SW 1271 (cell line): ENCODE measurements at regions not wholly inside any gene's neighbourhood (a gene's known extent, or its start where the extent isn't known, plus 50 kb on each side); places are given as distances from the start of the nearest gene placed in this dataset.

Experiments used
- DNase-seq, 2 experiments: peaks; one replicate each; lab custom pipeline; 2025; lab: John Stamatoyannopoulos, UW

DNA sequence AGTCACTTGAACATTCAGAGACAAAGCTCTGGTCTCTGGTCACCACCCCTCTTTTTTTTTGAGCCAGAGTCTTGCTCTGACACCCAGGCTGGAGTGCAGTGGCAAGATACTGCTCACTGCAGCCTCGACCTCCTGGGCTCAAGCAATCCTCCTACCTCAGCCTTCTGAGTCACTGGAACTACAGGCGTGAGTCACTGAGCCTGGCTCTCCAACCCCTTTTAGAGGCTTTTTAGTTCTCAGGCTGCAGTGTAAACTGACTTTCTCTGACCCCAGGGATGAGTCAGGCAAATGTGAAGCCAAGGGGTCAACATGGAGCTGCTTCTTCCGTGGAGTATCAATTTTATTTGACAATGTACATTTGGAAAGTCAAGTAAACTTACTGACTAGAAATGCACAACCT lies 229.2 kb downstream of the PTTG2 start:
- DNase-seq = peak; percentile 53 to 76

DNA sequence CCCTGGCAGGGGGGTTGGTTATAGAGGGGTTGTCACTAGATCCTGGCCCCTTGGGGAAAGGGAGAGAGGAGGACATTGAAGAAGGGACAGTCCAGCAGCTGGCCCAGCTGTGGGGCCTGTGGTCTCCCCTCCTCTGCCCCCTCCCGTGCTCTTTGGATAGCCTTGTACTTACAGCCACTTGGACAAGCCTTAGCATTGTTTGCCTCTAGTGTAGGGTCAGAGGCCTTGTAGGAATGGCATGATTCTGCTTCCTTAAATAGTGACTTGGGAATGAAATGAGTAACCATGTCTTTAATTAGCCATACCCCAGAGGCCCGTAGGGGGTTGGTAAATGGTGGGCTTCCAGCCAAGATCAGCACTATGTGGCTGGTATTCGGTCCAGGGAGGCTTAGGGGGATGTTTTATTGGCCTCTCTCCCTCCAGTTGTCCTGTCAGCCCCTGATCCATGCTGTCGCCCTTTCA lies 230.6 kb downstream of the PTTG2 start:
- DNase-seq = no peak

DNA sequence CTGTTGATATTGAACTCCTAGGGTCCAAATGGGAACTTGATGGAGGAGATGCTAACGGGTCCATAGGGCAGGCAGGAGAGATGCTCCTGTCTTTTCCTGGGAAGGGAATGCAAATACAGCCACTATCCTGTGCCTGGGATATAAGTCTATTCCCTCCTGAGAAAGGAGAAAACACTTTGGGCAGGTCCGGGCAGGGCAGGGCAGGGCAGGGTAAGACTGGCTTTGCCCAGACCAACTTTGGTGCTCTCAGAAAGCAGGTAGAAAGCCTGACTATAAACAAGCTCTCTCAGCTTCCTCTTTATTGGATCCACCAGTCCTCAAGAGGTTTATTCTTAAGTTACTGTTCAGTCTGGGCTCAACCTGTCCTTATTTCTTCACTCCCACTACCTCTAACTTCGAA lies 232.3 kb downstream of the PTTG2 start:
- no peak for DNase-seq

DNA sequence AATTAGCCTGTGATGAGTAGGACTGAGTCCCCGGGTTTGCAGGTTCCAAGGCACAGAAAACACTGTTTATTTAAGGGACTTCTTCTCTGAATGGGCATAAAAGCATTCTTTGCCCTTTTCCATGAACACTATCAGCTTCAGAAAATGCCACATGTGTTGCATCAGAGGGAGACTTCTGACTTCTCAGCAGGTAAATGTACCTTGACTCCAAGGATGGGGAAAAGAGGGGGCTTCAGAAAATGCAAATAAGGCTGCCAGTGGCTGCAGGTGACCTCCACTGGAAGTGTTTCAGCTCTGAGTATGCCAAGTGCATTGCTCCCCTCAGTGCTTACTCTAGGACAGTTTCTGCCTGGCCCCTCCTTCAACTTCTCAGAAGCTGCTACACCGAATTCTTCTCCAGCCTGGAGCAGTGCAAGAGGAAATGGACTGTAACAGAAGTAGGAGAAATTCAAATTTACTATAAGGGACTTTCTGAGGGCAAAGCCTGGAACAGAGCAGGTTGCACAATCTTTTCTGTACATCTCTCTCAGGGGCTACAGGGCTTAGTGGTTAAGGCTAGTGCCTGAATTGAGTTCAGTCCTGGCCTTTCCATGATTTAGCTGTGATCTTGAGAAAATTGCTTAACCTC lies 233.2 kb downstream of the PTTG2 start:
- no peak for DNase-seq

DNA sequence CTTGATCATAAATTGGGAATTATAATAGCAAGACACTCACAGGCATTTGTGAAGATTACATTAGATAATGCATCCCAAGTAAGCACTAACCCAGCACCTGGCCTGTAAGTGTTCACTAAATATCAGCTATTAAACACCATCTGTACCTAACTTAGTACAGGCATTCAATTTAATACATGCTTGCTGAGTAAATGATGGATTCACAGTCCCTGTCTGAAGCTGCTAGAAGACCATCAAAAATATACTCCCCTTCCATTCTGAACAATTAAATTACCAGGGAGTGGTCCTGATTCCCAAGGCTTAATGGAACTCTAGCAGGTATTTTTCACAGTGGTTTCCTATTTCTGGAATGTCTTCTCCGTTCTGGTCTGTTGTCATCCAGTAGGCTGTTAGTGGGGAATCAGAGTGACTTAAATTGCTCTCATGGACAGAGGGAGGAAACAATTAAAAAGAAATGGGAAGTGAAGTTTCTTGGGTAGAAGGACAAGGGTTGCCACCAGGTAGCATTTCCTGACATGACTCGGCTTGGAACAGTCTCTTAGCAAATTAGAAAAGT lies 233.9 kb downstream of the PTTG2 start:
- no peak for DNase-seq

DNA sequence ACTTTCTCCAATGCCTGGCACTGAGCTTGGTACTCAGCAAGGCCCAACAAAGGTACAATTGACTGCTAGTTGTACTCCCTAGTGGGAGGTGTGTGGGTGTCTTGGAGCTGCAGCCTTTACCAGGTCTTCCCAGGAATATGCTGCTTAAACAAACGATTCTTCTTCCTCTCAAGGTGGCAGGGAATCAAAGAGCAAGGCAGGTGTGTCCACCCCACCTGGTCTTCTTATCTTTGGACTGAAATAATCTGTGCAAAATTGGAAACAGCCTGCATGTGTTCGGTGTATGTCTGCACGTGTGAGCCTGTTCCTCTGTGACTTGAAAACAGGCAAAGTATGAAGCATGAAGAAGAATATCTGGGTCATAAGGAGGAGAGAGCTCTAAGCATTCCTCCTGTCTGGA lies 235.3 kb downstream of the PTTG2 start:
- DNase-seq = no peak

DNA sequence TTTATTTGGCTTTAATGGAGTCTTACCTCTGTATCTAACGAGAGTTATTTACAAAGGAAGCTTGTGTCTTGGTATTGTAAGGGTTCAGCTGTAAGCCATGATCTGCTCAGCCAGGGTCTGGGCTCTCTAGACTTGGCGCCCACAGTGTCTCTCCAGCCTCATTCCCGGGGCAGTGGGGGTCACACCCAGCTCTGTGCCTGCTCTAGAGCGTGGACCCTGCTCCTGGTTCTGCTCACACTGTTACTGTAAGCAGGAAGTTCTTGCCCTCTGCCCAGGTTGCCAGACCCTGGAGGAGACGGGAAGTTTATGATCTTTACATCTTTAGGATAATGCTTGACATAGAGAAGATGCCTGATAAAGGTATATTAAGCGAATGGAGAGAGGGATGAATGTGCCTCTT lies 235.7 kb downstream of the PTTG2 start:
- DNase-seq = no peak

DNA sequence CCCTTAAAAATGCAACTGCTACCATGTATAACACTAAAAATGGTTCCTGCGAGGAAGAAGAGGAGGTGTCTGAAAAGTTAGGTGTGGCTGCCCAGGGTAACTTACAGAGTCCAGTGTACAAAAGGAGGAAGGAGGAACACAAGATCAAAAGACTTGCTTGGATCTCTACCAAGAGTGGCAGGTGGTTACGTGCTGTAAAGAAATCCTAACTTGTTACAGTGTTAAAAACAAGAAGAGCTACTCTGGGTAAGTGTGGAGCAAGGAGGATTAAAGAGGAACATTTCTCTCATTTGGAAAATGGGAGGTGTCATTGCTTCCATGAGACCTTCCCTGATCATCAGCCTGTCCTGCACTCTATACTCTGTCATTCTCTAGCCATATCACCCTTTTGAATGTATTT lies 242.0 kb downstream of the PTTG2 start:
- DNase-seq = no peak

DNA sequence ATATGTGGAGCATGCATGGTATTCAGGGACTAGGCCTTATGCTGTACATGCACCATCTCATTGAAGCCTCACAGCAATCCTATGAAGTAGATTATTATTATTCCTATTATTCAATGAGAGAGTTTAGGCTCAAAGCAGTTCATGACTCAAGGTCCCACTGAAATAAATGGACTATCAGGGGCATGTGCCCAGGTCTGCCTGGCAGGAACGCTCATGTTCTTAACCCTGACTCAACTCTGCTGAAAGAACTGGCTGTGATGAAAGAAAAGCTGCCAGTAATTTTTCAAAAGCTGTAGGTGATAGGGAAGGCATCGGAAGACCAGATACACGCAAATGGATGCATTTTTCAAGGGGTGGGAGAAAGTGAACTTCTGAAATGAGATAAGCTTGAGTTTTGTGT lies 243.4 kb downstream of the PTTG2 start:
- no peak for DNase-seq

DNA sequence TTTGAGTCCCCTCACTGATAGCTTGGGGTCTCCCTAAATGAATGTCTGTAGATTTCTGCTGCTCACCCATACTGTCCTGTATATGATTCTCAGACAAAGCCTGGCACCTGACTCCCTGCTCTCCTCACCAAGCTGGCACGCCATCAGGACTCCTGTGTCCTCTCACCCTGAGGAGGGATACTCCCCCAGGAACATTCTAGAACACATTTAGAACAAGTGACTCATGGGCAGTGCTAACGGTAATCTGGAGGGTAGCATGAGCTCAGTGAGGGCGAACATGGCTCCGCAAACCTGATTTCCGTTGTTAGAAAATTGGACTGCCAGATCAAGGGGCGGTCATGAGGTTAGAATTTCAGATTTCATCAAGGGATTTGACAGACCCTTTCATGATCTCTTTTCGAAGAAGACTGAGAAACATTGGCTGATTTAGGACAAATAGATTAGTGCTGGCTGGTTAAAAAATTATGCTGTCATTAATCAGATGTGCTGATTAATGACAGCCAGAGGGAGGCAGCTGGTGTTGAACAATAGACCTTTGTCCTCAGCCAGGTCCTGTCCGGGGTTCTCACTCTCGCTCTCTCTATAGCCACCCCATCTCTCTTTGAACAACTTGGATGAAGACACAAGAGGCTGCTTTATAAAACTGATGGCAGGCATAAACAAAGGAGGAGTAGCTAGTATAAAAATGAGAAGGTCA lies 244.3 kb downstream of the PTTG2 start:
- no peak for DNase-seq

DNA sequence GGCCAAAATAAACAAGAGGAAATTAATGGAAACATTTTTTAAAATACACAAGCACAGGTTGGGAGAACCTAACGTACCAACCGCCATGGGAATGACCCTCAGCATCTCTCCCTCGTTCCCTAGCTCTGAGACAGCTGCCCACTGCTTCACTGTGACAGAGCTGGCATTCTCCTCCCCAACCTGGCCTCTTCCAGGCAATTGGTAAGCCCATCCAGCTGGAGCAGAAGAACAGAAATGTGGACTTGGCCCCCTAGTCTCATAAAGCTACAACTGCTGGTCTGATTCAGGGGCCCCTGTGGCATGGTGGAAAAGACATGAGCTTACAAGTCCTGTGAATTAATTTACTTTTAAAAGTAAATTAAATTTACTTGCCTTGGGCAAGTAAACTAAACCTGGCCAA lies 245.1 kb downstream of the PTTG2 start:
- no peak for DNase-seq

DNA sequence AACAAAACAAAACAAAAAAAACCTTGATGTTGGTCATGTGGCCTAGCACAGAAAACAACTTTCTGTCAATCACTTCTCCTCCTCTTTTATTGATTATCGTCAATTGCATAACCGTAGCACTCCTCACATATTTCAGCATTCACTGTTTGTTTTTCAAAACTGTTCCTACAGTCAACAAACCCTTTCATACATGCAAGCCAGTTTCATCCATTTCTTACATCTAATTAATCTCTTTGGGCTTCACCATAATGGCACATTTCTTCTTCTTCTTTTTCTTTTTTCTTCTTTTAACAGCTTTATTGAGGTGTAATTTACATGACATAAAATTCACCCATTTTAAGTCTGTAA lies 246.9 kb downstream of the PTTG2 start:
- no peak for DNase-seq

DNA sequence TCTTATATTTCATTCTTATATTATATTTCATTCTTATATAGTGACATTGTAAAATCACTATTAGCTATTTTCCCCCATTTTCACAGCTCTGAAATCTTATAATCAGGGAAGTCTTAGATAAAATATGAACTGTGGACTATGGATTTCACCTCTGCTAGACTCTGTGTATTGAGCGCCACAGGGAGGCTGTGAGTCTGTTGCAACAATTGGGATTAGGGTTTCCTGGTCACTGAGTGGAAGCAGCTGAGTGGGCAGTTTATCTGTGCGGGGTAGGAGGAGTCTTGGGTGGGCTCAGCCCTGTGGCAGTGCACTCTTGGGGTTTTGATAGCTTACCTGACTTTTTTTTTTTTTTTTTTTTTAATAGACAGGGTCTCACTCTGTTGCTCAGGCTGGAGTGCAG lies 249.5 kb downstream of the PTTG2 start:
- no peak for DNase-seq

DNA sequence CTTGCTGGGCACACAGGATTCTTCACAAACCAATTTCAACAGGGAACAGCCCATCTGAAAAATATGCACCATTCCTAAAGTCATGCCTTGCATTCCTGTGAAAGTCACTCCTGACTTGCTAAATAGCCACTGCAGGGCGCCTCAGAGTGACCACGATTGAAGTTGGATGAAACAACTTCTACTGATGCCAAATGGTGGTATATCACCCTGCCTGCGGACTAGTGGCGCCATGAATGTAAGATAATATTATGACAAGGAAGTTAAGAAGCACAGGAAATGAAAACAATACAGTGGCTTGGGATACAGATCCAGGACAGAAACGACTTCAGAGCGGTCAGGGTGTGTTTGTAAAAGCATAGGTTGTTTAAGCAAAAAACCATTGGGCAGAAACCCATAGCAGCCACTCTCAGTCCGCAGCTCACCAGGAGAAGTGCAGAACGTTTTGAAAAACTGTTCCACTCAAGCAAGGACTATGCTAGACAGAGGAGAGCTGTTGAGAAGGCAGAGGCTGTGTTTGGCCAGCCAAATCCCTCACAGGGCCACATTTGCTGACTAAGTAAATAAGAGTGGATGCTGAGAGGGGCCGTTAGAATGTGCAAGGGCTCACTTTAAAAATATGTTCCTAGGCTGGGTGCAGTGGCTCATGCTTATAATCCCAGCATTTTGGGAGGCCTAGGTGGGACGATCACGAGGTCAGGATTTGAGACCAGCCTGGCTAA lies 250.4 kb downstream of the PTTG2 start:
- DNase-seq = no peak

DNA sequence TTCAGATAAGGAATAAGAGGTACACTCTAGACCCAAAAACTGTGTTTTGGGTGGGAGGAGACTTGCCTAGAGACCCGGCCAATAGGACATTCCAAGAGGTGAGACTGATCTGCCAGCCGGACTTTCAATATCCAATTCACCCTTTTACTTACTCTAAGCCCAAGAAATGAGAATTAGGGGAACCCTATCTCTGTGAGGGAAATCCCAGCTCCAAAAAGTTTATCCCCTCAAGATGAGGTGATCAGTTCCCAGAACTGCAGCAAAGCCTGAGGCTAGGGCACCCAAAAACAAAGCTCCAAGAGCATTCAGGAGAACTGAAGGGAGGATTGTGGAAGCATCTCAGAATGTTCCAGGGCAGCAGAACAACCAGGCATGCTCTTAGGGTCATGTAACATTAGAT lies 251.7 kb downstream of the PTTG2 start:
- DNase-seq = no peak

DNA sequence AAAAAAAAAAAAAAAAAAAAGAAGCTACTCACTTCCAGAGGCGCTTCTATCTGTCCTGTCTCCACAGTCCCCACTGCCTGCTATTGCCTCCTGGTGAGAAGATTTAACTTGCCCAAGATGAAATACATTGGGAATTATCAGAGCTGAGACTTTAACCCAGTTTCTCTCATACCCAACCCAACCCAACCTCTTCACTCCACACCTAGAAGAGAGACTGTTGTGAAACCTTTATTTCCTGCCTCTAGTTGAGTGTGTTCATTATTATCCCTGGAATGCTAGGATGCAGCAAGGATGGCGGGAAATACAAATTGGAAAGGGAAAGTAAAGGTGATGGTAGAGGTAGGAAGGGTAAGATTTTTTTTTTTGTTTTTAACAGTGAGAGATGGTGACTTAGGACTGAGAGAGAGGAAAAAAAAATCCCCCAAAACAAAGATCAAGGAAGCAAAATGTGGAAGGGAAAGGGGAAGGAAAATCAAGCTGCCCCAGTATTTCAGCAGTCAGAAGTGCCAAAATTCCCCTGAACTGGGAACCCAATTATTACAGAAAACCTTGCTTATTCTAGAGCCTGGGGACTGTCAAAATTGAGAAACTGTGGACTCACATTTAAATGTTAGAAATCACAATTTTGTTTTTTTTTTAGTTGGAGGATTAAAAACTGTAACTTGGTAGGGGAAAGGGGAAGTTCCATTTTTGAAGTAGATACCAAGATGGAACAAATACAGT lies 253.0 kb downstream of the PTTG2 start:
- no peak for DNase-seq

DNA sequence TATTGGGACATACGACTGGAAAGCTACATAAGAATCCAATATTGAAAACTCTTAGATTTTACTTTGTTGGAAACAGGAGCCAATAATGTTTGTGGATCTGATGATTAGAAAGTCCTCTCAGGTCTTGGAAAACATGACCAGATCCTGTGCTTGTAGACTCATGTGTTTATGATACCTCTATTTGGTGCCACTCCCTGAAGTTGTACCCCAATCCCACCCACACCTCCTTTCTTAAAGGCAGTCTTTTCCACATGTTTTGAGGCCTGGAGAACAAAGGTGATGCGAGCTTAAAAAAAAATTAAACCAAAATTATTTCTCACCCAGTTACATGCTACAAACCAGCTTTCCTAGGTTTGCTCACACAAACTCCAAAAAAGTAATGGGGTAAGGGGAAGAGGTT lies 262.7 kb downstream of the PTTG2 start:
- DNase-seq = no peak

DNA sequence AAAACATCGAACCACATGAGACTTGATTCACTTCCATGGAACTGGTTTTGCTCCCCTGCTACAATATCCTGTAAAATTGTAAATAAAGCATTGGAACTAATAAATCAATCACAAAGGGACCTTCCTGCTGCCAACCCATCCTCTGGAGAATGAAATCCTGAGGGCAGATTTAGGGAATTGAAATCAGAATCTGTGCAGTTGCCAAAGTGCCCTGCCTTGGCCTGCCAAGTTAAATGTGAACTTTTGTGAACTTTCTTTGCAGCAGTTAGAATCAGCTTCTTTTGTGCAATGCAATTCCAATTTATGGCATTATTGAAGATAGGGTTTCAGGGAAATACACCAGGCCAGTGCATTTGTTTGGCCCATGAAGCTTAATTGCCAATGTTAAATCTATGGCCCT lies 263.1 kb downstream of the PTTG2 start:
- DNase-seq = no peak

DNA sequence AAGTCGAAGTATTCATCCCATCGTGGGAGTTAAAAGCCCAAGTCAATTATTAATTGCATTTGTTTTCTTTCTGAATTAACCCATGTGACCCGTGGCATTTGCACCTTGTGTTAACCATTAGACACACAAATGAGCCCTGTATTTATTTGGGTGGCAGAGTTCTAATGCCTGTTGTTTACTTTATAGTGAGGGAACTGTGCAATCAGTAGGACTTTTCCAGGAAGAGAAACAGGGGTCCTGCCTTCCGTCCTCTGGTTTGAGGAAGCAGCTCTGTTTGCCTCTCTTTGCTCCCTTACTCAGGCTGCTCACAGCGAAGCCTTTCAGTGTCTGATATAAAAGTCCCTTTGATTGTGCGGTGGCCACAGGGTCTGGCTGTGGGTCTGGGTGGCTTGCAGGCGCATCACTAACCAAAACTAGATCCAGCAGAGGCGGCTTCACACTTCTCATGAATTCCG lies 263.6 kb downstream of the PTTG2 start:
- DNase-seq = no peak

DNA sequence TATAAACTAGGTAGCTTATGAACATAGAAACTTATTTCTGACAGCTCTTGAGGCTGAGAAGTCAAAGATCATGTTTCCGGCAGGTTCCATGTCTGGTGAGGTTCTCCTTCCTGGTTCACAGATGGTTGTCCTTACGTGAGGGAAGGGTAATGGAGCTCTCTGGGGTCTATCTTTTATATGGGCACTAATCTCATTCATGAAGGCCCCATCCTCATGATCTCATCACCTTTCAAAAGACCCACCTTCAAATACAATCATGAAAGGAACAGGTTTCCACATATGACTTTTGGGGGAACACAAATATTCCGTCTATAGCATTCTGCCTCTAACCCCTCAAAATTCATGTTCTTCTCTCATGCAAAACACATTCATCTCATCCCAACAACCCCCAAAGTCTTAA lies 264.7 kb downstream of the PTTG2 start:
- DNase-seq = no peak

DNA sequence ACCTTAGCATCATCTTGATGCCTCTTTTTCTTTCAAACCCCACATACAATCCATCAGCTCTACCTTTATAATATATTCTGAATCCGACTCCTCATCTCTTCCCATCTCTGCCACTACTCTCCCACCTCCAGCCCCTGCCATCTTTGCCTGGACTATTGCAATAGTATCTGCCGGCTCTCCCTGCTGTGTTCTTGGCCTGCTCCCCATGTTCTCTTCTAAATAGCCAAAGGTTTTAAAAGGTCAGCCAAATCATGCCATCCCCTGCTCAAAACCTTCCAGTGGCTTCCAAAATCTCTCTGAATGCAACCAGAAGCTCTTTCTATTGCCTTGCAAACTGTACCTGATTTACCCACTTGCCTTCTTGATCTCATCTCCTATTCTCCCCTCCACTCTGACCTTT lies 266.0 kb downstream of the PTTG2 start:
- no peak for DNase-seq

DNA sequence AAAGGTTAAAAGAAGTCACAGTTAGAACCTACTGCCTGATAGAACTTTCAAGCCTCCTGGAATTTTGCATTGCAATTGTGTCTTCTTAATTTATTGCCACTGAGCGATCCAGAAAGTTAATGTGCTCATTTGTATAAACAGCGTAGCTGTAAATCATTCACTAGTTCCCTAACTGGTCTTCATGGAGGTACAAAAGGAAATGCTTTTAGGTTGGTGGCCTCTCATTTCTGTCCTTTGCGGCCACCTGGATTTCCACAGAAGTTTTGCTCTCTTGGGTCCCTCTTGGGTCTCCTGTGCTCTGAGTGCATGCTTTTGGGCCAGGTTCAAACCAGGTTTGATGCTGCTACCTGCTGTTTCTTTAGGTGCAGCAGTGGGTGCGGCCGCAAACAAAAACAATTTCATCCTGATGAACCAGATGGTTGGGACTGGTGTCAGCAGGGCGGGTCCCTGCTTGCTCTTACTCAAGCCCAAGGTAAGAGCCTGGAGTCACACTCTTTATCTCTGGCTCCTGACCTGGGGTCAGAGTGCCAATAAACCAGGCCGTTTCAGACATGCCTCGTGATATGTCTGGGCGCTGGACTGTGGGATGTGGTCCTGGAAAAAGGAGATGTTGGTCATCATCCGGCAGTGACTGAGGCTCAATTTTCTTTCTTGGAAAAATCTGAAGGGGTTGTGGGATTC lies 270.1 kb downstream of the PTTG2 start:
- DNase-seq = no peak
